ENCODE measurements at regions not wholly inside any gene's neighbourhood (a gene's known extent, or its start where the extent isn't known, plus 50 kb on each side); places are given as distances from the start of the nearest gene placed in this dataset.

DNA sequence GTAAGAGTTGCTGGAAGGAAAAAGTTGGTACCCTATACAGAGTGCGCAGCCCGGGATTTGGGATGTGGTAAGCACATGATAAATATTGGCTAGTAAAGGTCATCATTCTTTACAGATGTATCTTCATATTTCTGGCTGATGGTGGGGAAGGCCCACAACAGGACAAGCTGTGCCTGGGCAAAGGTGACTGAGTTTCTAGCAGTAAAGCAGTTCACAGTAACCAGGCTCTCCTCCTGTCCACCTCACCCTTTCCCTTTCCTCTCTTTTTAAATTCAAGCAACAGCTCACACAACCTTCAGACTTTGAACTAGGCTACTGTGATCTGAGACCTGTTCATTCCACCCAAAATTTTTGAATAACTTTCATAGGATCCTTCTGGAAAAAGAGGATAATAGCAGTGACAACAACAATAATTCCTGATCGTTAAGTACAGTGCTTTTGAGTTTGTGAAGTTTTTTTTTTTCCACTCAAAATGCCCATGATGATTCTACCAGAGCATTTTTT is 145.9 kb upstream of the TBL1XR1 start:
- DNase-seq (ENCODE audit: low read depth, low spot score) (no peak), FAIRE-seq (no peak)
- peaks cover 40% of the 10 kb centered on the region for H3K4me1 ChIP-seq (ENCODE audit: control insufficient read depth, extremely low read depth, insufficient read depth, low read length)
- TF ChIP-seq POLR2A (IDR thresholded peaks at IDR 0.05; ENCODE audit: low read depth, low read length) (no peak), EZH2 (IDR thresholded peaks at IDR 0.05; ENCODE audit: borderline replicate concordance, low read depth, low read length, severe bottlenecking) (no peak), FOS (IDR thresholded peaks at IDR 0.05; ENCODE audit: borderline replicate concordance, insufficient read depth, low read length) (no peak)
- TF ChIP-seq, protein P1, sequence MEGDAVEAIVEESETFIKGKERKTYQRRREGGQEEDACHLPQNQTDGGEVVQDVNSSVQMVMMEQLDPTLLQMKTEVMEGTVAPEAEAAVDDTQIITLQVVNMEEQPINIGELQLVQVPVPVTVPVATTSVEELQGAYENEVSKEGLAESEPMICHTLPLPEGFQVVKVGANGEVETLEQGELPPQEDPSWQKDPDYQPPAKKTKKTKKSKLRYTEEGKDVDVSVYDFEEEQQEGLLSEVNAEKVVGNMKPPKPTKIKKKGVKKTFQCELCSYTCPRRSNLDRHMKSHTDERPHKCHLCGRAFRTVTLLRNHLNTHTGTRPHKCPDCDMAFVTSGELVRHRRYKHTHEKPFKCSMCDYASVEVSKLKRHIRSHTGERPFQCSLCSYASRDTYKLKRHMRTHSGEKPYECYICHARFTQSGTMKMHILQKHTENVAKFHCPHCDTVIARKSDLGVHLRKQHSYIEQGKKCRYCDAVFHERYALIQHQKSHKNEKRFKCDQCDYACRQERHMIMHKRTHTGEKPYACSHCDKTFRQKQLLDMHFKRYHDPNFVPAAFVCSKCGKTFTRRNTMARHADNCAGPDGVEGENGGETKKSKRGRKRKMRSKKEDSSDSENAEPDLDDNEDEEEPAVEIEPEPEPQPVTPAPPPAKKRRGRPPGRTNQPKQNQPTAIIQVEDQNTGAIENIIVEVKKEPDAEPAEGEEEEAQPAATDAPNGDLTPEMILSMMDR (IDR thresholded peaks at IDR 0.05; ENCODE audit: extremely low read depth in 1 of 2, insufficient read depth in 1 of 2, low read depth in 1 of 2, low read length in 2 of 2): no peak
- H4K20me1 ChIP-seq (replicated peaks; ENCODE audit: control insufficient read depth, extremely low read depth, insufficient read depth, low read length): no peaks in the 10 kb centered on the region
- POLR2A ChIA-PET: no interaction called here
- dilution Hi-C loops (cut with MboI; ENCODE audit: extremely low pct_ligation_motif_present, low sequenced_read_pairs): no loop called here
- H3K27me3 ChIP-seq (ENCODE audit: control insufficient read depth in 2 of 2, insufficient read depth in 2 of 2, low read length in 2 of 2): no peaks in the 10 kb centered on the region
- no peak overlapping the region for H3K27ac ChIP-seq (ENCODE audit: insufficient read depth, low read depth, low read length)
- no peaks in the 10 kb centered on the region for H3K79me2 ChIP-seq (ENCODE audit: control insufficient read depth, insufficient read depth, low read length)
- BruUV-seq (replicated peaks): no TSS peak
- no peaks in the 10 kb centered on the region for H3K9me1 ChIP-seq (replicated peaks; ENCODE audit: control insufficient read depth, extremely low read depth, insufficient read depth, low read length)
- CTCF ChIA-PET: no interaction called here
- no peaks in the 10 kb centered on the region for H3K36me3 ChIP-seq (ENCODE audit: control insufficient read depth in 2 of 2, extremely low read depth in 1 of 2, insufficient read depth in 2 of 2, low read length in 2 of 2)
- H3K4me3 ChIP-seq (replicated peaks in 1 of 3; ENCODE audit: insufficient read depth in 1 of 3, low read depth in 1 of 3, low read length in 3 of 3): no peak overlapping the region
- H3K9me3 ChIP-seq (replicated peaks; ENCODE audit: control insufficient read depth, insufficient read depth, low read length): no peaks in the 10 kb centered on the region
- H3K9ac ChIP-seq (replicated peaks; ENCODE audit: extremely low read depth, insufficient read depth, low read length): no peak overlapping the region
- H2AFZ ChIP-seq (ENCODE audit: low read depth, low read length): no peak overlapping the region
- intact Hi-C loops (cut with micrococcal nuclease): no loop called here
- H3K4me2 ChIP-seq (ENCODE audit: insufficient read depth, low read length): no peak overlapping the region
